Loucy (cell line): ENCODE measurements at regions not wholly inside any gene's neighbourhood (a gene's known extent, or its start where the extent isn't known, plus 50 kb on each side); places are given as distances from the start of the nearest gene placed in this dataset.
"Not testable (repeated sequence)": the region's sequence is repeated elsewhere in the genome, so short reads cannot be mapped to it uniquely, and the experiment has no call there.

ENCODE experiments used
- H2AFZ ChIP-seq: fragments of 200-600 bp; sonication (generic); 2 replicates; pipeline ENCODE4 v1.6.0; 2016; ENCODE audit warnings: antibody characterized with exemption, mild to moderate bottlenecking, low read length, moderate library complexity
- H3F3A ChIP-seq: fragments of 200-600 bp; 2 replicates; pipeline ENCODE4 v1.6.0; 2016; ENCODE audit warnings: antibody characterized with exemption, low read depth, mild to moderate bottlenecking
- H3K27me3 ChIP-seq: fragments of 200-600 bp; sonication (generic); 2 replicates; pipeline ENCODE4 v1.6.1; 2014; ENCODE audit warnings: low read length, mild to moderate bottlenecking; ENCODE audit not compliant: insufficient read depth, poor library complexity, severe bottlenecking
- H3K36me3 ChIP-seq: fragments of 200-600 bp; sonication (generic); 2 replicates; pipeline ENCODE4 v1.6.1; 2016; ENCODE audit warnings: low read length; ENCODE audit not compliant: insufficient read depth
- H3K4me1 ChIP-seq: fragments of 200-600 bp; sonication (generic); 2 replicates; pipeline ENCODE4 v1.5.1; 2014; ENCODE audit warnings: low read length, mild to moderate bottlenecking; ENCODE audit not compliant: insufficient read depth, poor library complexity, severe bottlenecking
- H3K4me2 ChIP-seq: fragments of 200-600 bp; sonication (generic); 2 replicates; pipeline ENCODE4 v1.6.0; 2014; ENCODE audit warnings: antibody characterized with exemption, low read length, low read depth, mild to moderate bottlenecking; ENCODE audit not compliant: poor library complexity, severe bottlenecking
- H3K4me3 ChIP-seq: fragments of 200-600 bp; sonication (generic); 2 replicates; pipeline ENCODE4 v1.5.1; 2014; ENCODE audit warnings: low read length, mild to moderate bottlenecking, mixed read lengths; ENCODE audit not compliant: poor library complexity, severe bottlenecking
- H3K79me2 ChIP-seq: fragments of 200-600 bp; sonication (generic); 2 replicates; pipeline ENCODE4 v1.6.1; 2014; ENCODE audit warnings: low read length; ENCODE audit not compliant: insufficient read depth
- H3K9ac ChIP-seq: fragments of 200-600 bp; sonication (generic); 2 replicates; pipeline ENCODE4 v1.6.0; 2014; ENCODE audit warnings: mild to moderate bottlenecking, low read depth, low read length, moderate library complexity; ENCODE audit not compliant: poor library complexity, severe bottlenecking
- H3K9me2 ChIP-seq: fragments of 200-600 bp; sonication (generic); replicated peaks from 2 replicates; pipeline ENCODE4 v1.6.1; 2016; ENCODE audit warnings: low read depth, low read length, mixed read lengths
- H3K9me3 ChIP-seq: fragments of 200-600 bp; sonication (generic); 2 replicates; pipeline ENCODE4 v1.6.1; 2014; ENCODE audit warnings: mild to moderate bottlenecking, antibody characterized with exemption, low read length, low read depth; ENCODE audit not compliant: insufficient read depth
- H4K20me1 ChIP-seq: fragments of 200-600 bp; sonication (generic); 2 replicates; pipeline ENCODE4 v1.6.0; 2014; ENCODE audit warnings: antibody characterized with exemption, low read length, mild to moderate bottlenecking; ENCODE audit not compliant: insufficient read depth, poor library complexity, severe bottlenecking

- not testable (repeated sequence) for H3K9me3 ChIP-seq, H3K79me2 ChIP-seq, H3K27me3 ChIP-seq, H3F3A ChIP-seq, H3K4me2 ChIP-seq, H3K9me2 ChIP-seq, H3K36me3 ChIP-seq, H3K4me3 ChIP-seq, H3K9ac ChIP-seq, H2AFZ ChIP-seq, H4K20me1 ChIP-seq, H3K4me1 ChIP-seq
These were observed 62.0 kb upstream of the ZNG1F start for GRCh38 chr9:41251101-41251500.

GRCh38 chr9:41246702-41247101 lies 57.6 kb upstream of the ZNG1F start:
- not testable (repeated sequence) for H3K27me3 ChIP-seq, H3K9ac ChIP-seq, H3K36me3 ChIP-seq, H3K4me3 ChIP-seq, H3K9me3 ChIP-seq, H3K4me1 ChIP-seq, H3K9me2 ChIP-seq, H3K79me2 ChIP-seq, H4K20me1 ChIP-seq, H3K4me2 ChIP-seq, H2AFZ ChIP-seq, H3F3A ChIP-seq
